ENCODE measurements at regions not wholly inside any gene's neighbourhood (a gene's known extent, or its start where the extent isn't known, plus 50 kb on each side); places are given as distances from the start of the nearest gene placed in this dataset.

- Histone ChIP-seq H3K27ac (ENCODE audit: control insufficient read depth, insufficient read depth) (no peak overlapping the region), H3K9me3 (replicated peaks; ENCODE audit: control insufficient read depth, insufficient read depth, low read length) (no peaks in the 10 kb centered on the region), H2AFZ (ENCODE audit: control insufficient read depth, low read depth, low read length) (no peak overlapping the region), H3K36me3 (ENCODE audit: control insufficient read depth in 2 of 2, insufficient read depth in 2 of 2, low read length in 1 of 2) (no peaks in the 10 kb centered on the region), H3K4me2 (ENCODE audit: control insufficient read depth, insufficient read depth) (no peak overlapping the region), H3K4me1 (ENCODE audit: control insufficient read depth, insufficient read depth, low read length) (no peaks in the 10 kb centered on the region), H3K4me3 (no peak overlapping the region), H4K20me1 (ENCODE audit: control insufficient read depth, insufficient read depth) (no peaks in the 10 kb centered on the region), H3K27me3 (replicated peaks in 1 of 2; ENCODE audit: control insufficient read depth in 2 of 2, insufficient read depth in 2 of 2, low read length in 1 of 2) (no peaks in the 10 kb centered on the region), H3K79me2 (ENCODE audit: control insufficient read depth, insufficient read depth, low read length) (no peaks in the 10 kb centered on the region), H3K9ac (ENCODE audit: control insufficient read depth, insufficient read depth, low read length) (no peak overlapping the region)
- FAIRE-seq (no peak), DNase-seq (ENCODE audit: low read depth, low spot score) (no peak), ATAC-seq (no peak)
- SMC1A ChIA-PET (ENCODE audit: uncharacterized antibody, unreplicated experiment) = no interaction called here
- TF ChIP-seq USF2 (IDR thresholded peaks at IDR 0.05; ENCODE audit: borderline replicate concordance, low read depth, low read length) (no peak), RAD21 (IDR thresholded peaks at IDR 0.05; ENCODE audit: insufficient read depth, low read depth, low read length) (no peak), ZNF274 (IDR thresholded peaks at IDR 0.05; ENCODE audit: insufficient read depth, insufficient read length) (no peak), E4F1 (IDR thresholded peaks at IDR 0.05; ENCODE audit: borderline replicate concordance, partially characterized antibody) (no peak), NRF1 (conservative IDR thresholded peaks at IDR 0.05; ENCODE audit: low read depth, low read length) (no peak)
- intact Hi-C loops (cut with micrococcal nuclease; ENCODE audit: unreplicated experiment) (no loop called here), in situ Hi-C loops (cut with MboI) (no loop called here)
- RAD21 ChIA-PET (ENCODE audit: unreplicated experiment) = no interaction called here
- POLR2A ChIA-PET = interaction anchor here (1.0 kb wide), 1 partner anchor 11 kb away, joined by 3 read pairs; no protein-coding TSS in a partner anchor
- 21% methylated on average over 5 of the region's 5 CpGs for WGBS (ENCODE audit: insufficient coverage, insufficient replicate concordance, low lambda C conversion rate, missing lambda C conversion rate)
- CTCF ChIA-PET = no interaction called here
- no TSS peak for BruUV-seq (replicated peaks)
These were observed 134.0 kb upstream of the SMAD1 start for GRCh38 chr4:145347684-145348083.

All from GM12878 (cell line).